GM12873 (cell line): ENCODE measurements at regions not wholly inside any gene's neighbourhood (a gene's known extent, or its start where the extent isn't known, plus 50 kb on each side); places are given as distances from the start of the nearest gene placed in this dataset.

Experiments
- CTCF ChIP-seq: IDR thresholded peaks from 2 replicates; pipeline ENCODE4 v1.5.1; 2012; ENCODE audit warnings: low read depth, mild to moderate bottlenecking, moderate library complexity, low read length, control low read depth; ENCODE audit not compliant: insufficient read depth; ENCODE audit errors: missing control alignments

DNA sequence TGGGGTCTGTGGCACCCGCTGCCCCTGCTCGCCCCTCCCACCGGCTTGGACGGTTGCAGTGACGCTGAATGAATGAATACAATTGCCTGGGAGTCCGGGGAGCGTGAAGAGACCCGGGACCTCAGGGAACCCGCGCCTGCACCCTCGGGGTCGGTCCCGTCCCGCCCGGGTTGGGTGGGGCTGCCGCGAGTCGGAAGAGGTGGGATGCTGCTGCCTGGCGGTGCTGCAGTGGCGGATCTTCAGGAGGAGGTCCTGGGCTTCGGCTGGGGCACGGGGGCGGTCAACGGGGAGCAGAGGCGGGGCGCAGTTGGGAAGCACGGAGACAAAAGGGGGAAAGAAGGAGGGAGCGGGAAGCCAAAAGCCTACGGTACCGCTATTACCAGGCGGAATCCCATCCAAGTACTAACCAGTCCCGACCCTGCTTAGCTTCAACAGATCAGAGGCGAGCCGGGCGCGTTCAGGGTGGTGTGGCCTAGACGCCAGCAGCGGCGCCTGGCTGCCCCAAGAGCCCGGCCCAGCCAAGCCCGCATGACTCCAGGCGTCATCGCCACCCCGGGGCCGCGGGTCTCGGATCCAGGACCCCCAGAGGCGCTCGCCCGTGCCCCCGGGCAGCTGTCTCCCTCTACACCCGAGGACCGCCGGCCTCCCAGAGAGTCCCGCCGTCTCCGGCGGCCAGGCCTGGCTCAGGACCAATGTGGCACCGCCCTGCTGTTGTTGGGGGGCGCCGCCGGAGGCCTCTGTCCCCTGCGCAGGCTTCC lies 1612.3 kb downstream of the SPATA31A7 start:
- TF ChIP-seq CTCF: peak; percentile 35
